GM18502 (cell line): ENCODE measurements at regions not wholly inside any gene's neighbourhood (a gene's known extent, or its start where the extent isn't known, plus 50 kb on each side); places are given as distances from the start of the nearest gene placed in this dataset.
A peak's percentile ranks its signal among the peaks of the same experiment; 100 is the strongest.

Source experiments
- ATAC-seq: cut with Tn5 transposase; IDR thresholded peaks from one replicate; pipeline ENCODE4 v1.9.1; 2021; ENCODE audit warnings: mild to moderate bottlenecking; ENCODE audit not compliant: unreplicated experiment, poor library complexity

- ATAC-seq = no peak
Measured at GRCh38 chr3:71921036-71921435, 136.1 kb upstream of the PROK2 start.

- ATAC-seq = no peak
Measured at GRCh38 chr3:71919572-71919971, 134.6 kb upstream of the PROK2 start.

DNA sequence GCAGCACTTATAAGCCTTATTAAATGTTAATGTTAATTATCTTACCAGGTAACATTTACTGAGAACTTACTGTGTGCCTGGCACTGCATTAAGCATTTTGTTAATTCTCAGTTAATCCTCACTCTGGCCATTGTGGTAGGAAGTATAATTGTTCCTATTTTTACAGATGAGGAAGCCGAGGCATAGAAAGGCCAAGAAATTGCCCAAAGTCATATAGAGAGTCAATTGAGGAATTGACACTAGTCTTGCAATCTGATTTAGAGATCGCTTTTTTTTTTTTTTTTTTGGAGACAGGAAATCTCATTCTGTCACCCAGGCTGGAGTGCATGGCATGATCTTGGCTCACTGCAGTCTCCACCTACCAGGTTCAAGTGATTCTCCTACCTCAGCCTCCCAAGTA is 132.6 kb upstream of the PROK2 start:
- no peak for ATAC-seq

DNA sequence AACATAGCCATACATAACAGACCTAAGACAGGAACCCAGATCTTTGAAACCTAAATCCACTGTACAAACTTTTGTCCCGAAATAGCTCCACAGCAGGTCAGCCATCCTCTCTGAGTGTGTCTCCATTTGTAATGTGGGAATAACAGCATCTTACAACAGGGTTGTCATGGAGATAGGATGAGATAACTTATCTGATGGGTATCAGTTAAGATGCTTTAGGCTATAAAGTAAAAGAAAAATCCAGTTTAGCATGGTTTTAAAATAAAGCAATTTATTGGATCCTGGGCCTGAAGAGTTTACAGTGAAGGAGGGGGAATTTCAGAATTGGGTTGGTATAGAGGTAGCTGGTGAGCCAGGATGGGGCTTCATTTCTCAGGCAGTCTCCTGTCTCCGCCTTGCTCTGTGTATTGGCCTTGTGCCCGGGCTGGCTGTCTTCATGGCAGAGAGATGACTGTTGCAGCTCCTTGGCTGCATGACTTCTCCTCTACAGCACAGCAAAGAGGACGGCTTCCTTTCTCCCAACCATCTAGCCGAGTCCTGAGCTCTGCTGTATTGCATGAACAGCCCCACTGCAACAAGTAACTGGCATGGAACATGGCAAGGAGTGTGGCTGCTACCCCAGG is 131.9 kb upstream of the PROK2 start:
- no peak for ATAC-seq

GRCh38 chr3:71912839-71913495 is 128.0 kb upstream of the PROK2 start:
- no peak for ATAC-seq

DNA sequence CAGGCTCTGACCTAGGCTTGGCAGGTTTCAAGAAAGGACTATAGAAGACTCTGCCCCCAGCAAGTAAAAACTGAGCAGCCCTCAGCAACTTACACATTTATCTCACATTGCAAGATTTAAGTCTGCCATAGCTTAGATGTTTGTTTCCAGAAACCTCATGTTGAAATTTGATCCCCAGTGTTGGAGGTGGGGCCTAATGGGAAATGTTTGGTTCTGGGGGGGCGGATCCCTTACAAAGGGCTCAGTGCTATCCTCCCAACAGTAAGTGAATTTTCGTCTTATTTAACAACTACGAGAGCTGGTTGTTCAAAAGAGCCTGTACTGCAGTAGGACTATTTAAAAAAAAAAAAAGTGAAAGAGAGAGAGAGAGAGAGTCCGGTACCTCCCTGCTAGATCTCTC is 125.2 kb upstream of the PROK2 start:
- no peak for ATAC-seq

GRCh38 chr3:71907996-71908395 is 123.0 kb upstream of the PROK2 start:
- no peak for ATAC-seq

DNA sequence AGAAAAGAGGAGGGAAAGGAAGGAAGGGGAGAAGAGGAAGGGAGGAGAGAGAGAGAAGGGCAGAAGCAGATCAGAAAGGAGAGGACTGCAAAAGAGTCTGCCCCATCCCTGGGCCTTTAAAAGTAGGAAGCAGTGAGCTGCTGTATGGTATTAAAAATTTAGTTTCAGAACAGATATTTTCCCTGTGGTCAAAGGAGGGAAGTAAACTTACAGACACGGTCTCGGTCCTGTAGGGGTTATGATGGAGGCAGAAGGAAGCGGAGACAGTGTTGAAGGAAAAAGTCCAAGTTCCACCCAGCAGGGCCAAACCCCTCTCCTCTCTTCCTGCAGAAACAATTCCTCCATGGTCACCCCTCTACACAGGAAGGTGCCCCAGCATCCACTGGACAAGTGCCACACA is 122.0 kb upstream of the PROK2 start:
- no peak for ATAC-seq

DNA sequence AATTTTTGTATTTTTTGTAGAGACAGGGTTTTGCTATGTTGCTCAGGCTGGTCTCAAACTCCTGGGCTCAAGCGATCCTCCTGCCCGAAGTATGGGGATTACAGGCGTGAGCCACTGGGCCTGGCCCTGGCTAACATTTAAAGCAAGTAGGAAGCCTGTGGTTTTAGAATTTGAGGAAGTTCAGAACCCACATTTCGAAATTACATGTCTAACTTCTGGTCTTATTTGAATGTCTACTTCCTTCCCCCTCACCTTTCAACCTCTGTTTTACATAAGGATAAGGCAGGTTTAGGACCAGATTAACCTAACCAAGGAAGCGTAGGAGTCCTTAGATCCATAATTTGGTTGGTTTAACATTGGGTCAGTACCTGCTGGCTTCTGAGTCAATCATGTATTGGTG is 120.5 kb upstream of the PROK2 start:
- ATAC-seq = peak; percentile 95

GRCh38 chr3:71903936-71904335 is 119.0 kb upstream of the PROK2 start:
- no peak for ATAC-seq

GRCh38 chr3:71903112-71903495 is 118.2 kb upstream of the PROK2 start:
- no peak for ATAC-seq

GRCh38 chr3:71902258-71903111 is 117.5 kb upstream of the PROK2 start:
- ATAC-seq = no peak

DNA sequence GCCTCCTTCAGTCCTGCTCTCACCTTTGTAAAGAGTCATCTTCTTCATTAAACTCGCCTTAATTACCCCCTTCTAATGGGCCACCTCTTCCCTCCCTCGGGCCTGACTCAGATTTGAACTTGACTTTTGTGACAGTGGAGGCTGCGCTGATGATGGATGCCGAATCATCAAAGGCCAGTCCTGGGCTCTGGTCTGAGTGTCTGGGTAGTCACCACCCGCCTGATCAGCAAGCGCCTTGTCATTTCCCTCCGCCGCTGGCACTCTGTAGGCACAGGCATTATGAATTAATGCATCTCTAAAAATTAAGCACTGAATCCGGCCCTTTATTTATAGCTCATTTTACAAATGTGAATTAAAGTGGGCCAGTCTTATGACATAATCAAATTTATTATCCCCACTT is 116.7 kb upstream of the PROK2 start:
- ATAC-seq = no peak

- ATAC-seq = no peak
Measured at GRCh38 chr3:71900057-71900456, 115.1 kb upstream of the PROK2 start.

DNA sequence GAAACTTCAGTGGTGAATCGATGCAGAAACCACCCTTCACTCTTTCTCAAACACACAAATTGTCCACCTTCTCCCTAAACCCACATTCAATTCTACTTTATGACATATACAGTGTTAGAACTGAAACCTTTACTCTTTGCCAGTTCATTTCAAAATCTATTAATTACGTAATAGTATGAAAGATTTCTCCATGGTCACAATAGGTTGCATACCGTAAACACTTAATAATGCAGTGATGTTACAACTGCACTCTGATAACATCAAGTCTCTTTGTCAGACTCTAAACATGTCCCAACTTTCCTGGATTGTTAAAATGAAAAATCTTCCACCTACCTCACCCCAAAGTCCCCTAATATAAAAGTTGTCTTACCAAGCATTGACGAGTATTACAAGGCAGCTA is 111.8 kb upstream of the PROK2 start:
- no peak for ATAC-seq

DNA sequence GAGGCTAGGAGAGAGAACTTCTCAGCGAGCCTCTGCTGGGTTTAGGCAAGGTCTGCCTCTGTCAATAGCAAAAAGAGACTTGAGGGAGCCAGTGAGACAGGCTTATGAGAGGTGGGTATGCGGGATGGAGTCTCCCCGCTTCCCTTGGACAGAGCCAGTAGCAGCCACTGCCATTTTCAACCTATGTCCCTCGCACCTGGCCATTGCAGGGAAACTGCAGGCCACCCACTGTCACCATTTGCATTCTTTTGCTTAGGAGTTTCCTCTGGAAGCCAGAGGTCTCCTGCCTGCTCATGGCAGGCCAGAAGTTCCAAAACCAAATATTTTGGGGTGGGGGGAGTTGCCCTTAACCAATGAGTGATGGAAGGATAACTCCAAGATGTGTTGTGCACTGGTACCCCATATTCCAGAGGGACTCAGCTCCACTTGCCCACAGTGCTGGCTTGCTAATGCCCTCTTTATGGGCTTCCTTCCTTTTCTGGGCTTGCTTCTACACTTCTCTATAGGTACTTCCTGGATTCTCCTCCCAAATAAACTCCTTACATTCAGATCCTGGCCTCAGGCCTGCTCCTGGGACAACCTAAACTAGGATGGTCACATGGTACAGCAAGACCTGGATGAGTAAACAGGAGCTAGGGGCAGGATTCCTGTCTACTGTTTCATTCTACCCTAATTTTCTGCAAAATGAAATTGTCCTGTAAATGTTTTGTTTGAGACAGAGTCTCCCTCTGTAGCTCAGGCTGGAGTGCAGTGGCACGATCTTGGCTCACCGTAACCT is 108.9 kb upstream of the PROK2 start:
- no peak for ATAC-seq

GRCh38 chr3:71893122-71893521 is 108.2 kb upstream of the PROK2 start:
- ATAC-seq = no peak

- no peak for ATAC-seq
Measured at GRCh38 chr3:71891483-71891882, 106.5 kb upstream of the PROK2 start.

- ATAC-seq = no peak
Measured at GRCh38 chr3:71890356-71890931, 105.5 kb upstream of the PROK2 start.

- no peak for ATAC-seq
Measured at GRCh38 chr3:71887256-71887655, 102.3 kb upstream of the PROK2 start.
